RWPE2 (cell line): ENCODE measurements at regions not wholly inside any gene's neighbourhood (a gene's known extent, or its start where the extent isn't known, plus 50 kb on each side); places are given as distances from the start of the nearest gene placed in this dataset.

ENCODE experiments used
- ATAC-seq: fragments of 200-7000 bp; cut with Tn5 transposase; 3 replicates; pipeline ENCODE4 v1.9.1; 2021; ENCODE audit warnings: low read depth
- DNase-seq: peaks from one replicate; pipeline ENCODE4 v3.0.0-alpha.2; 2020; ENCODE audit warnings: low spot score
- H3K27ac ChIP-seq: fragments of 450-650 bp; 2 replicates; pipeline ENCODE4 v1.5.1; 2017; ENCODE audit warnings: mild to moderate bottlenecking; ENCODE audit not compliant: poor library complexity, severe bottlenecking
- H3K27me3 ChIP-seq: fragments of 250-450 bp; sonication (Bioruptor Pico); 2 replicates; pipeline ENCODE4 v1.5.1; 2021; ENCODE audit warnings: mild to moderate bottlenecking, moderate library complexity; ENCODE audit not compliant: insufficient read depth, poor library complexity, severe bottlenecking
- H3K36me3 ChIP-seq: fragments of 250-450 bp; sonication (Bioruptor Pico); 2 replicates; pipeline ENCODE4 v1.5.1; 2020; ENCODE audit warnings: low read depth, mild to moderate bottlenecking, moderate library complexity
- H3K4me1 ChIP-seq: fragments of 250-450 bp; sonication (Bioruptor Pico); 2 replicates; pipeline ENCODE4 v1.5.1; 2021; ENCODE audit warnings: mild to moderate bottlenecking, moderate library complexity; ENCODE audit not compliant: insufficient read depth, poor library complexity, severe bottlenecking
- H3K4me3 ChIP-seq: fragments of 250-450 bp; sonication (Bioruptor Pico); 2 replicates; pipeline ENCODE4 v1.5.1; 2021; ENCODE audit warnings: mild to moderate bottlenecking, moderate library complexity; ENCODE audit not compliant: severe bottlenecking
- H3K9me3 ChIP-seq: fragments of 250-450 bp; sonication (Bioruptor Pico); 2 replicates; pipeline ENCODE4 v1.5.1; 2021; ENCODE audit warnings: mild to moderate bottlenecking, moderate library complexity; ENCODE audit not compliant: severe bottlenecking
- TF ChIP-seq, protein P1 (sequence below): fragments of 450-650 bp; IDR thresholded peaks from one replicate; pipeline ENCODE4 v1.5.1; 2017; ENCODE audit warnings: mild to moderate bottlenecking, moderate library complexity; ENCODE audit not compliant: poor library complexity, severe bottlenecking

DNA sequence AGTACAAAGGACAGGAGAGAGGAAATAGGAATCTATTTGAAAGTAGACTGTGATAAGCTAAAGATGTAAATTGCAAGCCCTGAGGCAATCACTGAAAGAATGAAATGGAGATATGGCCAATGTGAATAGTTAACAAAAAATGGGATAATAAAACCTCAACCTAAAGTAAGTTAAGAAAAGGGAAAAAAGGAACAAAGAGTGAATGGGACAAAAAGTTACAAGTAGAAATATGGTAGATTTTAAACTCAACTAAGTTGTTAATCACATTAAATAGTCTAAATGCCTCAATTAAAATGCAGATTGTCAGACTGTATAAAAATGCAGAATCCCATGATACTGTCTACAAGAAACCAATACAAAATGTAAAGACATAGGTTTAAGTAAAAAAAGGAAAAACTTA is 165.2 kb upstream of the RBMS1 start:
- TF ChIP-seq, protein P1, sequence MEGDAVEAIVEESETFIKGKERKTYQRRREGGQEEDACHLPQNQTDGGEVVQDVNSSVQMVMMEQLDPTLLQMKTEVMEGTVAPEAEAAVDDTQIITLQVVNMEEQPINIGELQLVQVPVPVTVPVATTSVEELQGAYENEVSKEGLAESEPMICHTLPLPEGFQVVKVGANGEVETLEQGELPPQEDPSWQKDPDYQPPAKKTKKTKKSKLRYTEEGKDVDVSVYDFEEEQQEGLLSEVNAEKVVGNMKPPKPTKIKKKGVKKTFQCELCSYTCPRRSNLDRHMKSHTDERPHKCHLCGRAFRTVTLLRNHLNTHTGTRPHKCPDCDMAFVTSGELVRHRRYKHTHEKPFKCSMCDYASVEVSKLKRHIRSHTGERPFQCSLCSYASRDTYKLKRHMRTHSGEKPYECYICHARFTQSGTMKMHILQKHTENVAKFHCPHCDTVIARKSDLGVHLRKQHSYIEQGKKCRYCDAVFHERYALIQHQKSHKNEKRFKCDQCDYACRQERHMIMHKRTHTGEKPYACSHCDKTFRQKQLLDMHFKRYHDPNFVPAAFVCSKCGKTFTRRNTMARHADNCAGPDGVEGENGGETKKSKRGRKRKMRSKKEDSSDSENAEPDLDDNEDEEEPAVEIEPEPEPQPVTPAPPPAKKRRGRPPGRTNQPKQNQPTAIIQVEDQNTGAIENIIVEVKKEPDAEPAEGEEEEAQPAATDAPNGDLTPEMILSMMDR: no peak
- Histone ChIP-seq H3K27ac (no peak overlapping the region), H3K9me3 (peaks cover 3% of the 10 kb centered on the region), H3K4me3 (no peak overlapping the region), H3K4me1 (peaks cover 6% of the 10 kb centered on the region), H3K27me3 (no peaks in the 10 kb centered on the region), H3K36me3 (no peaks in the 10 kb centered on the region)
- ATAC-seq (no peak), DNase-seq (no peak)

DNA sequence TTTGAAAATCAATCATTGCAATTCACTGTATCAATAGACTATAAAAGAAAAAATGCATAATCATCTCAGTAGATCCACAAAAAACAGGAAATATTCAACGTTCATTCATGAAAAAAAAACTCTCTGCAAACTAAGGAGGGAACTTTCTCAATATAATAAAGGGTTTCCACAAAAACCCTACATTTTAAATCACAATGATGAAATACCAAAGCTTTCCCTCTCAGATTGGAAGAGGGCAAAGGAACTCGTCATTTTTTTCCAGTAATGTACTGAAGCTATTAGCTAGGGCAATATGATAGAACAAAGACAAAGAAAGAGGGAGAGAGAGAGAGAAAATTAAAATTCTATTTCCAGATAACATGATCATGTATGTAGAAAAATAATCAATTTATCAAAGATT is 167.1 kb upstream of the RBMS1 start:
- H3K9me3 ChIP-seq: peaks cover 3% of the 10 kb centered on the region
- no peaks in the 10 kb centered on the region for H3K27me3 ChIP-seq
- ATAC-seq (no peak), DNase-seq (no peak)
- H3K4me1 ChIP-seq: peaks cover 15% of the 10 kb centered on the region
- no peak overlapping the region for H3K4me3 ChIP-seq
- no peaks in the 10 kb centered on the region for H3K36me3 ChIP-seq
- TF ChIP-seq, protein P1: no peak
- H3K27ac ChIP-seq: no peak overlapping the region

DNA sequence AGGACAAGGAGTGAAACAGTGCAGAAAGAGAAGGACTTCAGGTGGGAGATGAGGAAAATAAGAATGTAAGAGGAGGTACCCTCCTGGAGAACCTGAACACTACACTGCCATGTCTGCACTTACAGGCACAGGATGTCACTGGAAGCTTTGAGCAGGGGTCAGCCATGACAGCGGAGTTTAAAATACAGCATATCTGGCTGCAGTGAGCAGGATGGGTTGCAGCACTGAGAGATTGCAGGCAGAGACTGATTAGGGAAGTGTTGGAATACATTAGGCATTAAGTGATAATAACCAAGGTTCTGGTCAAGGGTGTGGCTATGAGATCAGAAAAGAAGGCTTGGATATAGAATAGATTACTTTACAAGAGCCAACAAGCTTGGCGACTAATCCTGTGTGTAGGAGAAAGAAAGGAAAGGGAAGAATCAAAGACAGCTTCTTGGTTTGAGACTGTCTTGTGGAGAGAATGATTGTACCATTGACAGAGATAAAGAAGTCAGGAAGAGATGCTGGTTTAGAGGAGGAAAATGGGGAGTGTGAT is 171.1 kb upstream of the RBMS1 start:
- ATAC-seq (no peak), DNase-seq (no peak)
- H3K4me1 ChIP-seq: peaks cover 22% of the 10 kb centered on the region
- no peaks in the 10 kb centered on the region for H3K27me3 ChIP-seq
- H3K4me3 ChIP-seq: no peak overlapping the region
- no peaks in the 10 kb centered on the region for H3K36me3 ChIP-seq
- peaks cover 3% of the 10 kb centered on the region for H3K9me3 ChIP-seq
- TF ChIP-seq, protein P1: no peak
- H3K27ac ChIP-seq: no peak overlapping the region

DNA sequence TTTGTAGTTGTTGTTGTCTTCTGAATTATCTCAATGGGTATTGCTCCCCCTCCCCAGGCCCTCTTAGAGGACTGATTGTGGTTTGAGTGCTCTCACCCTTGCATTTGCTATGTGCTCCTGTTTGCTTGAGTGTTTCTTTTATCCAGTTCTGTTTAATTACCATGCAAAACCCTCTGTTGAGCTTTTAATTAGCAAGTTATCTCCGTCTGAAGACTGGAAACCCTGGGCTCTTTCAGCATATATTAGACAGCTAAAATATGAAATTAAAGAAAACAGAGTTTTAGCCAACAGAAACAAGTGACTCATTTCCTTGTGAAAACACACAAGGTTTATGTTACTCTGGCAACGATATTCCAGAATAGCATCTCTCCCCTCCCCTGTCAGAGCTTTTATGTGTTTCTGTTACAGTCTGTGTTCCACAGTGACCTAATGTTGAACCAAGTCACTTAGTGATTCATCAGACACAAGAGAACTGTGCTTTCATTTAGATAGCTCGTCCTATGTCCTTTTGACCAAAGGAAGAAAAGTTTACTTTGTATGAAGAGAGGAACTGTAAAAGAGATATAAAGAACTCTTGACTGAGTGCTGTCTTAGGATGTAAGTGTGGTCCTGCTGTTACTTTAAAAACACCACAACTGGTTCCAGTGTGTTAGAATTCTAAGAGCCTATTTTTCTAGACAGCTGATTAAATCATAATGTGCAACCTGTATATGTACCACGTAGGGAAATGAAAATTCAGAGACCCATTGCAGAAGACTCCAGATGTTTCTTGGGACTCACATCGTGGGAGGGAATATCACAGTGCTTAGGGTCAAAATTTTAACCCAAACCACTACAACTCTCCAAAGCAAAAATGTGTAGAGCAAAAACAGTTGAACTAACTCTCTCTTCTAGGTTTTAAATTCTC is 172.8 kb upstream of the RBMS1 start:
- DNase-seq (no peak), ATAC-seq (peak; percentile 98)
- TF ChIP-seq, protein P1: no peak
- H3K36me3 ChIP-seq: no peaks in the 10 kb centered on the region
- peak overlapping the region; percentile 35 for H3K27ac ChIP-seq
- peaks cover 22% of the 10 kb centered on the region for H3K4me1 ChIP-seq
- no peaks in the 10 kb centered on the region for H3K27me3 ChIP-seq
- no peaks in the 10 kb centered on the region for H3K9me3 ChIP-seq
- H3K4me3 ChIP-seq: no peak overlapping the region

DNA sequence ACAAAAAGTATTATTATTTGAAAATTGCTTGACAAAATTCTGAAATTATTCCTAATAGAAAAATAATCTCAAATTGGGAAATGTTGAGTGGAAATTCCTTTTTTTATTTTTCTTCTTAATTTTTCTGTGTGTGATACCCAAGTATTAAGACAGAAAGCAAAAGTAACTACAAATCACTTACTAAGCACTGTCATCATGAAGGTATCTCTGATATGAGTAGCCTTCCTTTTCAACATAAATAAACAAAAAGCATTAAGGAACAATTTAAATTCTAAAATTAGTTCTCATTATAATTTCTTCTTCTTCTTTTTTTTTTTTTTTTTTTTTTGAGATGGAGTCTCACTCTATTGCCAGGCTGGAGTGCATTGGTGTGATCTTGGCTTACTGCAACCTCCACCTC is 174.2 kb upstream of the RBMS1 start:
- DNase-seq (no peak), ATAC-seq (no peak)
- Histone ChIP-seq H3K4me1 (peaks cover 22% of the 10 kb centered on the region), H3K4me3 (no peak overlapping the region), H3K36me3 (no peaks in the 10 kb centered on the region), H3K27me3 (no peaks in the 10 kb centered on the region), H3K27ac (no peak overlapping the region), H3K9me3 (no peaks in the 10 kb centered on the region)
- TF ChIP-seq, protein P1: no peak
